Activated CD4-positive, alpha-beta T cell treated with anti-CD3 and anti-CD28 coated beads, Interleukin-2, amount 10 ng/mL, durations not matched to agents 7 days and 5 days (primary cell): ENCODE measurements at regions not wholly inside any gene's neighbourhood (a gene's known extent, or its start where the extent isn't known, plus 50 kb on each side); places are given as distances from the start of the nearest gene placed in this dataset.
A peak's percentile ranks its signal among the peaks of the same experiment; 100 is the strongest.

ENCODE experiments used
- CTCF ChIA-PET: fragments of 350-600 bp; sonication (Branson Sonifier 250); formaldehyde crosslinking; loops from one replicate; lab custom pipeline; 2021; ENCODE audit warnings: antibody characterized with exemption; lab: Charles Lee
- POLR2A ChIA-PET: fragments of 350-600 bp; sonication (Branson Sonifier 250); formaldehyde crosslinking; loops from one replicate; lab custom pipeline; 2021; ENCODE audit warnings: antibody characterized with exemption; lab: Charles Lee
- DNase-seq: peaks from one replicate; pipeline ENCODE4 v3.0.0-alpha.2; 2020
- H3K27ac Mint-ChIP-seq: one replicate; pipeline ENCODE4 v1.8.0; 2021; ENCODE audit warnings: mild to moderate bottlenecking, moderate library complexity, mixed read lengths
- H3K27me3 Mint-ChIP-seq: one replicate; pipeline ENCODE4 v1.8.0; 2021; ENCODE audit warnings: mixed read lengths
- H3K36me3 Mint-ChIP-seq: one replicate; pipeline ENCODE4 v1.8.0; 2021; ENCODE audit warnings: low read depth, mixed read lengths
- H3K4me1 Mint-ChIP-seq: one replicate; pipeline ENCODE4 v1.8.0; 2021; ENCODE audit warnings: mixed read lengths
- H3K4me3 Mint-ChIP-seq: one replicate; pipeline ENCODE4 v1.8.0; 2021; ENCODE audit warnings: mild to moderate bottlenecking, moderate library complexity, mixed read lengths
- H3K9me3 Mint-ChIP-seq: one replicate; pipeline ENCODE4 v1.8.0; 2021; ENCODE audit warnings: mixed read lengths

DNA sequence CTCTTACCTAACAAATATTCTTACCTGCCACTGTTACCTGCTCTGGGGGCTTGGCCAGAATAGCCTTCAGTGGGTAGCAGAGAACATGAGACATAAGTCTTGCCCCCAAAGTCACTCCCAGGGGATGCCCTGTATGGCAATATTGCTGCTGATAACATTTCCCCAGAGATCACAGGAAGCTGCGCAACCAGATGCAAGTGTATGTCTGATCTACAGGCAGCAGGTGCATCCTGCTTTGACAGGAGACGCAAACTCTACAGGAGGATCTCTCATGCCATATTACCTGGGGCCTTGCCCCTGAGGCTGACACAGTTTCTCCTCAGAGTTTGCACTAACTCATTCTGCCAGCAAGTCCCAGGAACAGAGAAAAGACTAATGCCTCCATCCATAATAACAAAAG, 174.4 kb upstream of the LPP start:
- Mint-ChIP-seq H3K27me3 (no peaks in the 10 kb centered on the region), H3K4me1 (peaks cover 58% of the 10 kb centered on the region), H3K4me3 (no peak overlapping the region), H3K27ac (peak overlapping the region; percentile 75), H3K9me3 (peaks cover 10% of the 10 kb centered on the region), H3K36me3 (peaks cover 18% of the 10 kb centered on the region)
- CTCF ChIA-PET = interaction anchor here (0.7 to 2.0 kb wide), 3 partner anchors 13 to 232 kb away, joined by 3 to 6 read pairs (median 6); no protein-coding TSS in a partner anchor
- peak; percentile 51 for DNase-seq
- POLR2A ChIA-PET = interaction anchor here (0.6 kb wide), 1 partner anchor 11 kb away, joined by 3 read pairs; no protein-coding TSS in a partner anchor

DNA sequence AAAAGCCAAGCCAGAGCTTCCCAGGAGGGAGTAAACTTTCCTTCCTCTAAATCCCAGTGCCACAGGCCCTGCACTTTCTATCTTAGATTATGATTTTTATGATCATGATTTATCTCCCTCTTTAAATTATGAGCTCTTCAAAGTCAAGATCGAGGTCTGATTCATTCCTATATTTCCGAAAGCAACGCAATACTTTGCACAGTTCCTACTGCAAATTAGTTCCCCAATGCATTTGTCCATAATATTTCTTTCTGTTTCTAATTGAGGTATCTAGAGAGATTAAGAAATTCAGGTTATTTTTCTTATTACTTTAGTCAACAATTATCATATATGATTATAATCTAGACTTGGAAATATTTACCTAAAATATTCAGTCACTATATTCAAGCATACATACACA, 173.1 kb upstream of the LPP start:
- ChIA-PET CTCF (interaction anchor here (1.7 to 2.0 kb wide), 2 partner anchors 8 to 12 kb away, joined by 4 to 6 read pairs; no protein-coding TSS in a partner anchor), POLR2A (no interaction called here)
- Mint-ChIP-seq H3K4me3 (no peak overlapping the region), H3K27ac (no peak overlapping the region), H3K27me3 (no peaks in the 10 kb centered on the region), H3K36me3 (peaks cover 21% of the 10 kb centered on the region), H3K4me1 (peaks cover 49% of the 10 kb centered on the region), H3K9me3 (peaks cover 13% of the 10 kb centered on the region)
- DNase-seq = no peak

DNA sequence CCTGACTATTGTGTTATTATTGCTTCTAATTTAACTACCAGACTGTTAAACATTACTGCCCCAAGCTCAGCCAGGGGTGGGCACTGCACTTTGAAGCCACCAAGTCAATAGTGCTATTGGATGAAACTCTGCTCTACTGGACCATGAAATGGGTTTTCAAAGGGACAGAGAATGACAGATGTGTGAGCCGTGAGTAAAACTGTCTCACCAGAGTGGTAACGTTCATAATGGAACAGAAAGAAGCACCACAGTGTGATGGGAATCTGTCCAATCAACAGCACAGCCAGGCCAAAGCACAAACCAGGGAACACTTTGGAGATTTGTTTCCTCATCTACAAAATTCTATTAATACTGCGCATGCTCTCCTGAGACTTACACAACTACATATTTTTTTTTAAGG, 171.8 kb upstream of the LPP start:
- DNase-seq = no peak
- Mint-ChIP-seq H3K27me3 (no peaks in the 10 kb centered on the region), H3K9me3 (peaks cover 12% of the 10 kb centered on the region), H3K36me3 (peaks cover 22% of the 10 kb centered on the region), H3K4me1 (peaks cover 52% of the 10 kb centered on the region), H3K27ac (no peak overlapping the region), H3K4me3 (no peak overlapping the region)
- POLR2A ChIA-PET = no interaction called here
- CTCF ChIA-PET = interaction anchor here (0.6 to 1.7 kb wide), 2 partner anchors 10 to 20 kb away, joined by 3 to 4 read pairs; no protein-coding TSS in a partner anchor

DNA sequence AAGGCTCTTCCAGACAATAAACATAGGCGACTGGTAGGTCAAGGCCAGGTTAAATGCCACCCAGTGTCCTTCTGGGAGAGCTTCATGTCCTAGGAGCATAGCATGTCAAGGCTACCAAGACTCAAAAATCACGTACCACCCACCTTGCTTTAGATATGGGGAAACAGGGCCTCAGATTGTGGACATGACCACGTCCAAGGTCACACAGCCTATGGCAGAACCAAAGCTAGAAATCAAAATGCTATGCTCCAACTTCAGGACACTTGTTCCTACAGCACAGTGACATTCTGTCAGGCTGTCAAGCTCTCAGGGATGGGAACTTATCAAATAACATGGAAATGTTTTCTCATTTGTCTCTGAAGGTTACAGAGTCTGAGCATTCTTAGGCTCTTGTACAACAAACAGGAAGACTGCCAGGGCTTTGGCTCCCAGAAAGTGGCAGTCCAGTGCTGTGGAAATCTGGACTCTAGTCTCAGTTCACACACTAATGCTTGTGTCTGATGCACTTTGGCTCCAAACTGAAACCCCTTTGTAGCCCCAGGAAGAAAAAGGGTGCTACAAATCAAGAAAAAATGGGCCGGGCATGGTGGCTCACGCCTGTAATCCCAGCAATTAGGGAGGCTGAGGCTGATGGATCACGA, 170.4 kb upstream of the LPP start:
- ChIA-PET CTCF (interaction anchor here (0.6 to 1.1 kb wide), 7 partner anchors 8 to 311 kb away, joined by 3 to 6 read pairs (median 4); no protein-coding TSS in a partner anchor), POLR2A (interaction anchor here (0.5 to 0.7 kb wide), 2 partner anchors 197 to 796 kb away, joined by 3 to 7 read pairs; no protein-coding TSS in a partner anchor)
- Mint-ChIP-seq H3K27me3 (no peaks in the 10 kb centered on the region), H3K4me1 (peaks cover 55% of the 10 kb centered on the region), H3K36me3 (peaks cover 16% of the 10 kb centered on the region), H3K9me3 (peaks cover 9% of the 10 kb centered on the region), H3K4me3 (no peak overlapping the region), H3K27ac (no peak overlapping the region)
- DNase-seq = no peak

GRCh38 chr3:187985647-187986046, 168.3 kb upstream of the LPP start:
- DNase-seq = no peak
- H3K27ac Mint-ChIP-seq = peak overlapping the region; percentile 51
- no peak overlapping the region for H3K4me3 Mint-ChIP-seq
- H3K4me1 Mint-ChIP-seq = peaks cover 43% of the 10 kb centered on the region
- H3K27me3 Mint-ChIP-seq = no peaks in the 10 kb centered on the region
- POLR2A ChIA-PET = no interaction called here
- CTCF ChIA-PET = interaction anchor here (1.2 to 1.5 kb wide), 2 partner anchors 11 to 18 kb away, joined by 3 to 5 read pairs; no protein-coding TSS in a partner anchor
- H3K9me3 Mint-ChIP-seq = peaks cover 9% of the 10 kb centered on the region
- peaks cover 14% of the 10 kb centered on the region for H3K36me3 Mint-ChIP-seq

DNA sequence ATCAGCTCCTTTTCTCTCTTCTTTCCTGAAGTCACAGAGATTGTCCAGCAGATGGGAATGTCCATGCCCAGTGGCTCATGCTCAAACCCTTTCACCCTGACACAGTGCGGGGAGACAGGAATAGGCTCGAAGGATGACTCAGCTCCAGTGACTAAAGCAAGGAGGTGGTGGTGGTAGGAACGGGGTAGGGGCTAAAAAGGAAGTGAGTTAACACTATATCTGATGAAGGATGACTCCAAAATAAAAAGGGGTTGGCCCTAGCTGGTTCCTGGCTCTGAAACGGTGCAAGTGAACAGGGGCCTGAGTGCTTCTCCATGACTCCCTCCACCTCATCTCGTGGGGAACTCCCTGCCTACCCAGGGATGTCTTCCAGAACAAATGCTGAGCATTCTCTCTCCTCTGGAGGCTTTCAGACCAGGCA, 167.4 kb upstream of the LPP start:
- peaks cover 19% of the 10 kb centered on the region for H3K36me3 Mint-ChIP-seq
- H3K27me3 Mint-ChIP-seq = no peaks in the 10 kb centered on the region
- POLR2A ChIA-PET = no interaction called here
- peak overlapping the region; percentile 70 for H3K27ac Mint-ChIP-seq
- peak; percentile 16 for DNase-seq
- peaks cover 46% of the 10 kb centered on the region for H3K4me1 Mint-ChIP-seq
- H3K4me3 Mint-ChIP-seq = no peak overlapping the region
- H3K9me3 Mint-ChIP-seq = peaks cover 15% of the 10 kb centered on the region
- CTCF ChIA-PET = interaction anchor here (0.9 to 1.5 kb wide), 6 partner anchors 10 to 17 kb away, joined by 3 to 5 read pairs (median 3); no protein-coding TSS in a partner anchor

GRCh38 chr3:187987187-187987586, 166.8 kb upstream of the LPP start:
- CTCF ChIA-PET = interaction anchor here (1.4 to 2.7 kb wide), 2 partner anchors 11 to 12 kb away, joined by 5 to 8 read pairs; no protein-coding TSS in a partner anchor
- no peak for DNase-seq
- peaks cover 48% of the 10 kb centered on the region for H3K4me1 Mint-ChIP-seq
- H3K36me3 Mint-ChIP-seq = peaks cover 21% of the 10 kb centered on the region
- no peaks in the 10 kb centered on the region for H3K27me3 Mint-ChIP-seq
- peaks cover 20% of the 10 kb centered on the region for H3K9me3 Mint-ChIP-seq
- H3K27ac Mint-ChIP-seq = peak overlapping the region; percentile 64
- H3K4me3 Mint-ChIP-seq = no peak overlapping the region
- POLR2A ChIA-PET = no interaction called here

GRCh38 chr3:187987924-187988323, 166.0 kb upstream of the LPP start:
- Mint-ChIP-seq H3K4me1 (peaks cover 46% of the 10 kb centered on the region), H3K27ac (peak overlapping the region; percentile 67), H3K4me3 (no peak overlapping the region), H3K27me3 (no peaks in the 10 kb centered on the region), H3K36me3 (peaks cover 27% of the 10 kb centered on the region), H3K9me3 (peaks cover 22% of the 10 kb centered on the region)
- ChIA-PET POLR2A (no interaction called here), CTCF (interaction anchor here (2.7 kb wide), 1 partner anchor 12 kb away, joined by 8 read pairs; no protein-coding TSS in a partner anchor)
- DNase-seq = peak; percentile 33

DNA sequence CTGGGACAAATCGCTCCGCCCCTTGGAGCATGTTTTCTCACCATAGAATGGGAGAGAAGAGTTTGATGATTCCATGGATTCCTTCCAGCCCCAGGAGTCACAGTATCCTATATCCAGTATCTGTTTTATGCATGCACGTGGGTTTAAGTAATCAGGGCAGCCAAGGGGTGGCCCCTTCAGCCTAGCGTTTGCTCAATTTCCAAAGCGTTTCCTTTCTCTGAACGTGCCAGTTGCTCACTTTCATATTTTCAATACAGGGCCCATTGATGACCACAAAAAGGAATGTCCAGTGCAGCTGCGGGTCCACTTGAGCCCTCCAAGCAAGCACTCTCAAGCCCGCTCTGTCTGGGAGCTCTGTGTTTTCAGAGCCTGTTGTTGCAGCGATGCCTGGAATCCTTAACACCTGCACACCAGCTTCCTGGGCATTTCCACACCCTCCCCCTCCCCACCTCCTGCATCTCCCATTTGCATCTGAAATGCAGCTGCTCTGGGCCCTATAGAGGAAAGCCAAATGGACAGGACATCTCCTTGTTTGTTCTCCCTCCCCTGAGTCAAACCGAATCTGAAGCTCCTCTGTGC, 164.3 kb upstream of the LPP start:
- no peaks in the 10 kb centered on the region for H3K27me3 Mint-ChIP-seq
- ChIA-PET POLR2A (interaction anchor here (0.7 kb wide), 1 partner anchor 10 kb away, joined by 3 read pairs; no protein-coding TSS in a partner anchor), CTCF (interaction anchor here (1.6 to 2.7 kb wide), 2 partner anchors 12 to 14 kb away, joined by 6 to 8 read pairs; no protein-coding TSS in a partner anchor)
- peaks cover 36% of the 10 kb centered on the region for H3K36me3 Mint-ChIP-seq
- no peak overlapping the region for H3K4me3 Mint-ChIP-seq
- no peak overlapping the region for H3K27ac Mint-ChIP-seq
- no peak for DNase-seq
- H3K4me1 Mint-ChIP-seq = peaks cover 60% of the 10 kb centered on the region
- H3K9me3 Mint-ChIP-seq = peaks cover 26% of the 10 kb centered on the region

DNA sequence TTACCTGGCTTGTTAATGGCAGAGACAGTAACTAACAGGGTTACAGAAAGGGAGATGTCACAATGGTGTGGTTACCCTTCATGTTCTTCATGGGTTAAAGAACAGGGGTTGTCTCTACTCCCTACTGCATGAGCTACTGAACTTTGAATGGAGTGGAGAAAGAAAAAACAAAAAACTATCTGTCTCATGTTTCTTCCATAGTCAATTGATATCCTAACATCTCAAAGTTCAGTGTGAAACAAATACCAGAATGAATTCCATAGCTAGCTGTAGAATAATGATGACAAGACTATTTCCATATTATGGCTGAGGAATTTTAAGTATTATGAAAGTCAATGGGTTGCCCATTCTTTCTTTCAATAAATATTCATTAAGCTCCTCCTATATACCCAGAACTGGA, 161.3 kb upstream of the LPP start:
- Mint-ChIP-seq H3K4me3 (no peak overlapping the region), H3K36me3 (peaks cover 27% of the 10 kb centered on the region), H3K9me3 (peaks cover 22% of the 10 kb centered on the region), H3K4me1 (peaks cover 67% of the 10 kb centered on the region), H3K27ac (no peak overlapping the region), H3K27me3 (no peaks in the 10 kb centered on the region)
- DNase-seq = no peak
- POLR2A ChIA-PET = no interaction called here
- CTCF ChIA-PET = interaction anchor here (1.1 to 2.5 kb wide), 5 partner anchors 9 to 252 kb away, joined by 3 to 15 read pairs (median 6); no protein-coding TSS in a partner anchor

DNA sequence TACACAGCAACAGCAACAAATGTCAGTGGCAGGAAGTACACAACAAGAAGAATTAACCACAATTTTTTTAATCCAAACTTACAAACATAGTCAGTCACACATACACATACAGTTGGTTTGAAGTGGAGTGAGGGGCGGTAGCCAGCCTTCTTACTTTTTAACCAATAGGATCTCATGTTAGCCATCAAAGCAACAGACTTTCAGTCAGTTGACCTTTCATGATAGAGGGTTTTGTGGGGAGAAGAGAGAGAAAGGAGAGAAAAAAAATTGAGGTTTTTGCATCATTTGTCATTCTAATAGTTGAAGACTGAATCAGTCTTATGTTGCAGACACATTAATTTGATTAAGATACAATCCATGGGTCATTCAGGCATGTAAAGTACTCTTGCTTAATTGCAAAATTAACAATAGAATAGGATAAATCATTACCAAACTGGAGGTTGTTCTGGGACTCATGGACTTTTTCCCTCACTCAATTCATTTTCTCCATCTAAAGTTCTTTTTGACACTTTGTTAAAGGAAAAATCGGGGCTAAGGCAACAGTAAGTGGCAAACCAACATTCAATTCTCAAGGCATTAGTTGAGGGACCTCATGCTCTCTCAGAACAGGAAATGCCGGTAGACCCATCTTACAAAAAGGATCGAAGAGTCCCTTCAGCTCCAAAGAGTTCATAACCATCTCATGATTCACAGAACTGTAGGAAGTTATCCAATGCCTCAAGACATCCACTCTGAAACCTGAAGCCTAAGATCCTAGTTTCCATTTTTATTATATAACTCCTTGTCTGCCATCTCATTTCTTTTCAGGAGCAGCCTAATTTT, 159.5 kb upstream of the LPP start:
- H3K4me1 Mint-ChIP-seq = peaks cover 77% of the 10 kb centered on the region
- H3K4me3 Mint-ChIP-seq = no peak overlapping the region
- ChIA-PET POLR2A (interaction anchor here (0.6 kb wide), 1 partner anchor 249 kb away, joined by 3 read pairs; the partner anchor contains the start of gene BCL6), CTCF (interaction anchor here (1.0 kb wide), 3 partner anchors 9 to 254 kb away, joined by 3 to 4 read pairs (median 3); no protein-coding TSS in a partner anchor)
- no peaks in the 10 kb centered on the region for H3K27me3 Mint-ChIP-seq
- peak; percentile 30 for DNase-seq
- peaks cover 33% of the 10 kb centered on the region for H3K36me3 Mint-ChIP-seq
- peaks cover 22% of the 10 kb centered on the region for H3K9me3 Mint-ChIP-seq
- peak overlapping the region; percentile 73 for H3K27ac Mint-ChIP-seq

- Mint-ChIP-seq H3K27ac (peak overlapping the region; percentile 73), H3K9me3 (peaks cover 22% of the 10 kb centered on the region), H3K27me3 (no peaks in the 10 kb centered on the region), H3K4me1 (peaks cover 80% of the 10 kb centered on the region), H3K36me3 (peaks cover 34% of the 10 kb centered on the region), H3K4me3 (no peak overlapping the region)
- CTCF ChIA-PET = interaction anchor here (1.0 kb wide), 3 partner anchors 8 to 255 kb away, joined by 3 to 4 read pairs (median 3); no protein-coding TSS in a partner anchor
- POLR2A ChIA-PET = interaction anchor here (0.6 kb wide), 1 partner anchor 249 kb away, joined by 3 read pairs; the partner anchor contains the start of gene BCL6
- no peak for DNase-seq
These were observed 158.9 kb upstream of the LPP start for GRCh38 chr3:187995043-187995400.
